HG02970 (cell line): ENCODE measurements at regions not wholly inside any gene's neighbourhood (a gene's known extent, or its start where the extent isn't known, plus 50 kb on each side); places are given as distances from the start of the nearest gene placed in this dataset.
"Not testable (repeated sequence)": the region's sequence is repeated elsewhere in the genome, so short reads cannot be mapped to it uniquely, and the experiment has no call there.

Experiments used
- ATAC-seq: cut with Tn5 transposase; IDR thresholded peaks from one replicate; pipeline ENCODE4 v1.9.1; 2021; ENCODE audit warnings: mild to moderate bottlenecking, moderate library complexity, moderate number of reproducible peaks; ENCODE audit not compliant: unreplicated experiment, low FRiP score

GRCh38 chr13:89490661-89491060 lies 1819.5 kb downstream of the SLITRK5 start:
- no peak for ATAC-seq

GRCh38 chr13:89496478-89496877 lies 1825.3 kb downstream of the SLITRK5 start:
- no peak for ATAC-seq

DNA sequence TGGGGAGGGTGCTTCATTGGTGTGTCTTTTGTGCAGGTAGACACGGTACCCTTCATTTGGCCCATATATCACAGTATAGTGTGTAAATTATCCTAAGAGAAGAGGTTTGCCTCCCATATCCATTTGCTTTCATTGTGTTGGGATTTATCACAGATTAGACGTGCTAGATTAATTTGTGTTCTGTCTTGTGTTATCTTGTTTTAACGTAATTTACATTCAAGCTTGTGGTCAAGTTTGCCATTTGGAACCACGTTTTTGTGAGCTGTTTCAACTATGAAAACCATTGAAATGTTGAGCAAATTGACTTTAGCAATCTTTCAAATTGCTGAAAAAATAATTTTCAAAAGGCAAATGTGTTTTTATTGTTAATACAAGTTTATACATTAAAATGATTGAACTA lies 1826.5 kb downstream of the SLITRK5 start:
- ATAC-seq: no peak

DNA sequence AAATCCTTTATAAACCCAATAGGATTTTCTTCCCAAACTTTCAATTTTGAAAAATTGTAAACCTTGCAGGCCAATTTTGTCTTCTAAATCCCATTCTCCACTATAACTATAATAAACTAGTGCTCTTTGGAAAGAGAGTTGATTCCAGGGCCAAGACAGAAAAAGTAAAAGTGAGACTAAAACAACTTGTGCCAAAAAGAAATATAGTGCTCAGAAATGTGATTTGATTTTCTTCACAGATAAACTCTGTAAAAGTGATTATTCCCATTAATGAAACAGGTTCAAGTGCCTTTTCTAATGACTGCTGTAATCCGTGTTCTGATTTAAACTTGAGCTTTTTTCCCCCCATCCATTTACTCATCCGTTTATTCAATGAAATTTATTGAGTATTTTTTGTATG lies 1831.1 kb downstream of the SLITRK5 start:
- no peak for ATAC-seq

GRCh38 chr13:89514534-89515312 lies 1832.8 kb upstream of the MIR17HG start:
- no peak for ATAC-seq

GRCh38 chr13:89515948-89516347 lies 1831.5 kb upstream of the MIR17HG start:
- ATAC-seq: no peak

DNA sequence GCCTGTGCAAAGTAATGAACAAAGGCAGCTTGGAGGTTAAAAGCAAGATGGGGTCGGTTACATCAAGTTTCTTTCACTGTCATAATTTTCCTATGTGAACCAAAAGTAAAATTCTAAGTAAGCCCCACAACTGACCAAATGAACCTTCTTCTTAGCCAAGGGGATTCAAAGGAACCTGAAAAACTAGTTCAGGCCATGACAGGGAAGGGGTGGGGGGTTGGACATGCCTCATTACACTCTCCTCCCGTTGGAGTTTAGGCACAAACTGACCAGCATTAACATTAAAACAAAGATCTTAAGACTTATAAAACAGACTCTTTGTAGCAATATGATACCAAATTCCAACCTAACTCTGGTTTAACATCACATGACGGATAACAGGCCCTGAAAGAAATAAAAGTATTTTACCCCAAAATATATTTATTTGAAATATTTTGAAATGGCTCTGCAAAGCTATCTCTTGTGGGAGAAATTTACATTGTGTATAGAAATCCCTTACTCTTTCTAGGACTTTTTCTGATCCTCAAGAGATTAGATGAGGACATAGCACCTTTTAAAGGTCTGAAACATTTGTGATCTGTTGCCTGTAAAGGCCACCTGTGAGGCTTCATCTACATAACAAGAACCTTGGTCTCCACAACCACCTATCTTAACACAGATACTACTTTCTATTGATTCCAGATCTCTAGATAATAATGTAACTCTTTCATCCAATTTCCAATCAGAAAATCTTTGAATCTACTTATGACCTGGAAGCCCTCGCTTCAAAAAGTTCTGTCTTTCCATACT lies 1829.0 kb upstream of the MIR17HG start:
- ATAC-seq: no peak

DNA sequence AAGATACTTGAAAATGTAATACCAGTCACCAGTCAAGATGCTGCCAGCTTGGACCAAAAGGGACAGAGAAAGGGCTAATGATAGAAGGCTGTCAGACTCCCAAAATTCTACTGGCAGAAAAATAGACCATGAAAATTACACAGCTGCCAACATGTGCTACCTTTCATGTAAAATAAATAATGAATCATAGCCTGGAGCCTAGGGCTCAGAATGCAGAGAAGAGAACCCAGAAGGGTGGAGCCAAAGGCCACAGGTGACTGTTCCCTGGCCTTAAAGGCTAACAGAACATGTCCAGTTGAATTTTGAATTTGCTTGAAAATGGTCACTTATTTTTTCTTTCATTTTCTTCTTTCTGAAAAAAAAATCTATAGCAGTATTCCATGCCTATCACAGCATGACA lies 1827.0 kb upstream of the MIR17HG start:
- no peak for ATAC-seq

- ATAC-seq: not testable (repeated sequence)
Measured at GRCh38 chr13:89521672-89522071, 1825.8 kb upstream of the MIR17HG start.

DNA sequence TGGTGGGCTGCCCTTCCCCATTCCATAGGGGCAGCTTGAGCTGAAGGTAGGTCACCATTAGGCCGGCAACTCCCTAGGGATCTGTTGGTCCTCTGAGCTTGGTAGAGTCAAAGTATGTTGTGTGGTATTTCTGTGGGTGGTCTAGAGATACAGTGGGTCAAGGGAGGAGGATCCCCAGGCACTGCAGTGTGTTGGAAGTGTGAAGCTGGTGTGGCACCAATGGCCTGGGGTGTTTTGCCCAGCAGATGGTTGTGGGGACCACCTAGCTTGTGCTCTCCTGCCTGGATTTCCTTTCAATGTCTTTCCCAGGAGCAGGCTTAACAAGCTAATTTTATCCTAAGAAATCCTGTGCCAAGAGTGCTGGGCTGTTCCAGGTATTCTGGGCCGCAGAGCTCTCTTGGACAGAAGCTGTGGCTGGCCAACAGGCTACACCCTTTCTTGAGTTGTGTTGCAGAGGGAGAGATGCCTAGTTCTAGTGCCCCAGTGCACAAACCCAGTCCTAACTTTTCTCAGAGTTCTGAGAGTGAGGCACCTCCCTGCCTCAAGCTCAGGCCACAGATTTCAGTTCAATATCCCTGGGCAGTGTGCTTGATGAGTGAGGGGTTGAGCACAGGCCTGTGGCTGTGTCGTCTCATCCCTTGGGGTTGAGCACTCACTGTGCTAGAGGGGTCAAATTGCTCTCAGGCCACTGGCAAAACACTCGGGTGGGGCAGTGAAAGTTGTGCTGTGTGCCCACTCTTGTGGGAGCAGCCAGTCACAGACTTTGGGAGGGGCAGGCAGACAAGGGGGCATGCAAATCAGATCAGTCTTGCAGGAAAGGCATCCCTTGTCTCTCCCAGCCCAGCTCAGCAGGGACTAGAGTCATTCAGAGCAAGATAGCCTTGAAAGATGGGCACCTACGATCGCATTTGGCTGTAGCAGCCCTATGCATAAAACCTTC lies 1806.1 kb upstream of the MIR17HG start:
- ATAC-seq: no peak

- ATAC-seq: no peak
Measured at GRCh38 chr13:89550938-89551337, 1796.5 kb upstream of the MIR17HG start.

DNA sequence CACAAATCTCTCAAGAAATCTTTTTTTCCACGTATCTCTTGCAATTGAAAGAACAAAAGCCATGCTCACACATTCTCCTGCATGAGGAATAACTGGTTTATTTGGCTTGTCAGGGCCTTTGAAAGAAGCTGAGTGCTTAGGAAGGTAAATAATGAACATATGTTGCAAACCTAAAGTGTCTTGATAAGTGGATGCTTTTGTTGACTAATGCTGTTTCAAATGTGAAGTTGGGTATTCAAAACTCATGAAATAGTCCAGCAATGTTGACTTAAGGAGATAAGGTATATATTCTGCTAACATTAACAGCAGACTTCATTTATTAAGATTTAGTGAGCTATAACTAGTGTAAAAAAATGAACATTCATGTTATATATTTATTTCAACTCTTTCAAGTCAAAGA lies 1792.7 kb upstream of the MIR17HG start:
- no peak for ATAC-seq

DNA sequence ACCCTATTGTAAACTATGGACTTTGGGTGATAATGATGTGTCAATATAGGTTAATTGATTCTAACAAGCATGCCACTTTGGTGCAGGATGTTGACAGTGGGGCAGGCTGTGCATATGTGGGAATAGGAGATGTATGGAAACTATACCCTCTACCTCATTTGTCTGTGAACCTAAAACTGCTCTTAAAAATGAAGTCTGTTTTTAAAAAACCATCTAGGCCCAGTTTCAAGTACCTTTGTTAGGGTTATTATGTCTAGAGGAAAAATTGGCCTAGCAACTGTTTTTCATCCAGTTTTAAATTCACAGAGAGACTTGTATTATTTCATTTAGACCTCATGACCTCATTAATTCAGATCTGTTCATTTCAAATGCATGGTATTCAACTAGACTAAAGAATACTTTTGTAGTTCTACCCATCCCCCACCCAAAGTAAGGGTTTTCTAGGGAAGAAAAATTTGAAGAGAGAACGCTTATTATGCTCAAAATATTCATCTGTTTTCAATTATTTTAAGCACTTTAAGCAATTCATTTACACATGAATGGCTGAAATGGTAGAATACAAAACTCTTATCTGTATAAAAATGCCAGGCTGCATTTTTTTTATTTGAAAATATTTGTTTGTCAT lies 1781.9 kb upstream of the MIR17HG start:
- no peak for ATAC-seq

DNA sequence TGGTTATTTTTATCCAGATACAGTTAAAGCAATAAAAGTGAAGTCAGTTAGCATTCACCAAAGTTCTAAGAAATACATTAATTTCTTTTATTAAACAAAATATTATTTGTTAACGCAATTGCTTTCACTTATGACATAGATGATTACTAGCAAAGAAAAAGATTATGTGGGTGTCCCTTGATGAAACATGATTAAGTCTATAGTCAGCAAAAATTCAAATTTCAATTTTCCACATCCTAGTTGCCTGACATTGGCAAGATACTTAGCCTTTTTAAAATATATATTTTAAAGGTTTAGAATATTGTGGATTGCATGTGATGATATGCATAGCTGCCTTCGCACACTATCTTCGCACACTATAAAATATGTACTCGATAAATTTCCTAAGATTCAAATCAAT lies 1780.5 kb upstream of the MIR17HG start:
- ATAC-seq: no peak

DNA sequence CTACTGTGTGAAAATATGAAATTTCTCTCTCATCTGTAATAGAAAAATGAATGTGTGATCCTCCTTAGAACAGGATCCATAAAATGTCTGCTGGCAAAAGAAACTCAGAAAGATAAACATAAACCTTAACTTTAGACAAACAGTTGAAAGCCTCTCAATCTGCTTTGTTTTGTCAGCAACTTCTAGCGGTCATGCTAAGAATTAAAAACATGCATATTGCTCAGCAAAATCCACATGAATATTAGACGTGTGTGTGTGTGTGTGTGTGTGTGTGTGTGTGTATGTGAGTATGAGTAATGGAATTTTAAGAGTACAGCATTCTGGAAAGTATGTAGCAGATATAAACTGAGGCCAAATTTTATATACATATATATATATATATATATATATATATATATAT lies 1779.2 kb upstream of the MIR17HG start:
- ATAC-seq: no peak

DNA sequence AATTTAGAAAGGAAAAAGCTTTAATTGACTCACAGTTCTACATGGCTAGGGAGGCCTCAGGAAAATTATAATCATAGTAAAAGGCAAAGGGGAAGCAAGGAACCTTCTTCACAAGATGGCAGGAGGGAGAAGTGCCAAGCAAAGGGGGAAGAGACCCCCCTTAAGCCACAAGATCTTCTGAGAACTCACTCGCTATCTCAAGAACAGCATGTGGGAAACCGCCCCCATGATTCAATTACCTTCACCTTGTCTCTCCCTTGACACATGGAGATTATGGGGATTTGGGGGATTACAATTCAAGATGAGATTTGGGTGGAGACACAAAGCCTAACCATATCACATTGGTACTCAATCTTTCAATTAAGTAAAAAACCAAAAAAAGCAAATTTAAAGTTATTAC lies 1778.7 kb upstream of the MIR17HG start:
- ATAC-seq: no peak

- no peak for ATAC-seq
Measured at GRCh38 chr13:89571676-89572075, 1775.8 kb upstream of the MIR17HG start.

GRCh38 chr13:89574077-89574476 lies 1773.4 kb upstream of the MIR17HG start:
- no peak for ATAC-seq

- ATAC-seq: no peak
Measured at GRCh38 chr13:89577301-89577700, 1770.2 kb upstream of the MIR17HG start.

- no peak for ATAC-seq
Measured at GRCh38 chr13:89584058-89584620, 1763.3 kb upstream of the MIR17HG start.
